Astrocyte (in vitro differentiated cells and primary cell): ENCODE measurements at regions not wholly inside any gene's neighbourhood (a gene's known extent, or its start where the extent isn't known, plus 50 kb on each side); places are given as distances from the start of the nearest gene placed in this dataset.

Experiments
- DNase-seq: peaks from one replicate; pipeline ENCODE4 v3.0.0-alpha.2; 2010; ENCODE audit warnings: low read depth
- FAIRE-seq: peaks from 2 replicates; lab custom pipeline; 2011; peaks lifted over from hg19 to GRCh38; lab: Jason Lieb, UNC
- H2AFZ ChIP-seq: 2 replicates; pipeline ENCODE4 v1.6.0; 2012; ENCODE audit warnings: low read depth, low read length, inconsistent platforms
- H3K27ac ChIP-seq: 2 replicates; pipeline ENCODE4 v1.5.1; 2011; ENCODE audit warnings: low read depth, low read length, inconsistent platforms
- H3K27me3 ChIP-seq: 2 replicates; pipeline ENCODE4 v1.6.0; 2011; ENCODE audit warnings: low read length, inconsistent platforms; ENCODE audit not compliant: insufficient read depth
- H3K36me3 ChIP-seq: 2 replicates; pipeline ENCODE4 v1.5.1; 2011; ENCODE audit warnings: low read length, inconsistent platforms; ENCODE audit not compliant: insufficient read depth
- H3K4me1 ChIP-seq: 2 replicates; pipeline ENCODE4 v1.5.1; 2011; ENCODE audit warnings: low read length, inconsistent platforms; ENCODE audit not compliant: insufficient read depth
- H3K4me2 ChIP-seq: 2 replicates; pipeline ENCODE4 v1.6.0; 2012; ENCODE audit warnings: low read length, inconsistent platforms
- H3K4me3 ChIP-seq: 2 replicates; pipeline ENCODE4 v1.5.1; 2011; ENCODE audit warnings: low read depth, mild to moderate bottlenecking, low read length, inconsistent platforms; ENCODE audit not compliant: insufficient read depth
- H3K79me2 ChIP-seq: 2 replicates; pipeline ENCODE4 v1.6.0; 2012; ENCODE audit warnings: mild to moderate bottlenecking, low read length, inconsistent platforms; ENCODE audit not compliant: insufficient read depth
- H3K9ac ChIP-seq: 2 replicates; pipeline ENCODE4 v1.6.0; 2012; ENCODE audit warnings: mild to moderate bottlenecking, low read length, inconsistent platforms
- H3K9me3 ChIP-seq: 2 replicates; pipeline ENCODE4 v1.5.1; 2012; ENCODE audit warnings: low read depth, mild to moderate bottlenecking, low read length, inconsistent platforms; ENCODE audit not compliant: insufficient read depth
- H4K20me1 ChIP-seq: 2 replicates; pipeline ENCODE4 v1.6.0; 2012; ENCODE audit warnings: low read length, inconsistent platforms; ENCODE audit not compliant: insufficient read depth
- H3K27ac Mint-ChIP-seq: one replicate; pipeline ENCODE4 v1.8.0; 2021; ENCODE audit warnings: mild to moderate bottlenecking, mixed read lengths; ENCODE audit not compliant: unreplicated experiment
- H3K27me3 Mint-ChIP-seq: one replicate; pipeline ENCODE4 v1.8.0; 2021; ENCODE audit warnings: low read depth, mixed read lengths; ENCODE audit not compliant: unreplicated experiment
- H3K36me3 Mint-ChIP-seq: one replicate; pipeline ENCODE4 v1.8.0; 2021; ENCODE audit warnings: low read depth, mixed read lengths; ENCODE audit not compliant: unreplicated experiment
- H3K4me1 Mint-ChIP-seq: one replicate; pipeline ENCODE4 v1.8.0; 2021; ENCODE audit warnings: low read depth, mixed read lengths; ENCODE audit not compliant: unreplicated experiment
- H3K4me3 Mint-ChIP-seq: one replicate; pipeline ENCODE4 v1.8.0; 2021; ENCODE audit warnings: mild to moderate bottlenecking, moderate library complexity, mixed read lengths; ENCODE audit not compliant: unreplicated experiment
- H3K9me3 Mint-ChIP-seq: one replicate; pipeline ENCODE4 v1.8.0; 2021; ENCODE audit warnings: mild to moderate bottlenecking, mixed read lengths; ENCODE audit not compliant: unreplicated experiment
- CTCF ChIP-seq: IDR thresholded peaks from 2 replicates; pipeline ENCODE4 v1.5.1; 2011; ENCODE audit warnings: low read depth, mild to moderate bottlenecking, inconsistent platforms, low read length, moderate library complexity; ENCODE audit not compliant: insufficient read depth
- EZH2 ChIP-seq: IDR thresholded peaks from 2 replicates; pipeline ENCODE4 v1.6.1; 2012; ENCODE audit warnings: mild to moderate bottlenecking, low read length, inconsistent platforms; ENCODE audit not compliant: insufficient read depth

GRCh38 chr3:81923038-81923437, 161.6 kb upstream of the GBE1 start:
- Mint-ChIP-seq H3K27ac (no peak overlapping the region), H3K4me1 (peaks cover 2% of the 10 kb centered on the region), H3K4me3 (no peak overlapping the region), H3K36me3 (no peaks in the 10 kb centered on the region), H3K27me3 (no peaks in the 10 kb centered on the region), H3K9me3 (no peaks in the 10 kb centered on the region)
- Histone ChIP-seq H3K27ac (no peak overlapping the region), H3K27me3 (no peaks in the 10 kb centered on the region), H3K4me3 (no peak overlapping the region), H2AFZ (no peak overlapping the region), H3K79me2 (no peaks in the 10 kb centered on the region), H3K4me1 (no peaks in the 10 kb centered on the region), H3K9ac (no peak overlapping the region), H3K36me3 (no peaks in the 10 kb centered on the region), H3K4me2 (no peak overlapping the region), H3K9me3 (no peaks in the 10 kb centered on the region), H4K20me1 (no peaks in the 10 kb centered on the region)
- no peak for DNase-seq
- no peak for FAIRE-seq
- TF ChIP-seq CTCF: no peak
- no peak for TF ChIP-seq EZH2

GRCh38 chr3:81922404-81922803, 161.0 kb upstream of the GBE1 start:
- Mint-ChIP-seq H3K27ac (no peak overlapping the region), H3K9me3 (no peaks in the 10 kb centered on the region), H3K27me3 (no peaks in the 10 kb centered on the region), H3K4me1 (peaks cover 2% of the 10 kb centered on the region), H3K4me3 (no peak overlapping the region), H3K36me3 (no peaks in the 10 kb centered on the region)
- DNase-seq (no peak), FAIRE-seq (no peak)
- no peak overlapping the region for H2AFZ ChIP-seq
- no peaks in the 10 kb centered on the region for H3K4me1 ChIP-seq
- no peaks in the 10 kb centered on the region for H3K27me3 ChIP-seq
- no peak overlapping the region for H3K4me2 ChIP-seq
- H3K9me3 ChIP-seq: no peaks in the 10 kb centered on the region
- H3K4me3 ChIP-seq: no peak overlapping the region
- H4K20me1 ChIP-seq: no peaks in the 10 kb centered on the region
- no peak overlapping the region for H3K27ac ChIP-seq
- no peak overlapping the region for H3K9ac ChIP-seq
- no peaks in the 10 kb centered on the region for H3K79me2 ChIP-seq
- H3K36me3 ChIP-seq: no peaks in the 10 kb centered on the region
- TF ChIP-seq CTCF (no peak), EZH2 (no peak)

- TF ChIP-seq EZH2: no peak
- TF ChIP-seq CTCF: no peak
- no peaks in the 10 kb centered on the region for H3K9me3 ChIP-seq
- no peaks in the 10 kb centered on the region for H3K4me1 ChIP-seq
- H3K36me3 ChIP-seq: no peaks in the 10 kb centered on the region
- H3K79me2 ChIP-seq: no peaks in the 10 kb centered on the region
- no peak overlapping the region for H3K27ac ChIP-seq
- no peak overlapping the region for H3K27ac Mint-ChIP-seq
- H3K4me3 ChIP-seq: no peak overlapping the region
- no peak overlapping the region for H2AFZ ChIP-seq
- no peaks in the 10 kb centered on the region for H3K27me3 ChIP-seq
- no peaks in the 10 kb centered on the region for H3K36me3 Mint-ChIP-seq
- H4K20me1 ChIP-seq: no peaks in the 10 kb centered on the region
- no peak overlapping the region for H3K9ac ChIP-seq
- H3K4me3 Mint-ChIP-seq: no peak overlapping the region
- no peaks in the 10 kb centered on the region for H3K27me3 Mint-ChIP-seq
- H3K4me1 Mint-ChIP-seq: peaks cover 2% of the 10 kb centered on the region
- no peak for DNase-seq
- no peaks in the 10 kb centered on the region for H3K9me3 Mint-ChIP-seq
- no peak overlapping the region for H3K4me2 ChIP-seq
- FAIRE-seq: no peak
Measured at GRCh38 chr3:81920816-81921215, 159.4 kb upstream of the GBE1 start.
